Adrenal gland (tissue), 9 donors: ENCODE measurements at regions not wholly inside any gene's neighbourhood (a gene's known extent, or its start where the extent isn't known, plus 50 kb on each side); places are given as distances from the start of the nearest gene placed in this dataset.

Experiments used
- DNase-seq, 7 donors: peaks; one replicate each; pipeline ENCODE4 v3.0.0-alpha.2; 2019 to 2020
- H3K27ac ChIP-seq, 5 donors: fragments of 200-600 bp; sonication (generic) in 4 of 5; 1 replicate in 3 of 5; 2 replicates in 2 of 5; pipeline versions ENCODE4 v1.5.1 to v1.8.0; 2016 to 2020; ENCODE audit warnings: mild to moderate bottlenecking in 1 of 5
- H3K27me3 ChIP-seq: fragments of 200-600 bp; 2 replicates; pipeline ENCODE4 v1.8.0; 2021
- H3K36me3 ChIP-seq, 2 donors: fragments of 200-600 bp; replicated peaks in 1 of 2; 1 replicate in 1 of 2; 2 replicates in 1 of 2; pipeline versions ENCODE4 v1.5.1 to v1.8.0; 2018 to 2022
- H3K4me1 ChIP-seq, 2 donors: fragments of 200-600 bp; replicated peaks in 1 of 2; 1 replicate in 1 of 2; 2 replicates in 1 of 2; pipeline versions ENCODE4 v1.5.1 to v1.8.0; 2018 to 2021
- H3K4me3 ChIP-seq, 4 donors: fragments of 200-600 bp; sonication (generic) in 3 of 4; one replicate each; pipeline ENCODE4 v1.5.1; 2016 to 2018
- H3K9me3 ChIP-seq, 3 donors: fragments of 200-600 bp; sonication (generic) in 1 of 3; replicated peaks in 1 of 3; 1 replicate in 2 of 3; 2 replicates in 1 of 3; pipeline versions ENCODE4 v1.5.1 to v1.8.0; 2016 to 2021
- POLR2A ChIP-seq, 2 donors: fragments of 450-650 bp; IDR thresholded peaks; one replicate each; pipeline ENCODE4 v1.6.1; 2017; ENCODE audit warnings: antibody characterized with exemption in 2 of 2, mild to moderate bottlenecking in 2 of 2, moderate library complexity in 1 of 2
- WGBS, 4 donors: extraction: QIAGEN DNeasy Blood & Tissue Kit in 2 of 4; methylation state at CpG; one replicate each; pipeline versions ENCODE4 v1.1.5 to v1.1.7; 2013 to 2017; 5-methylcytosine and 5-hydroxymethylcytosine counted together
- intact Hi-C, 2 donors: fragments of 100-400 bp; cut with DNase I; formaldehyde crosslinking; loops; one replicate each; pipeline versions ENCODE4 v1.14.1 to v1.15.0; 2022 to 2023
- TF ChIP-seq, protein P1 (sequence below), 6 experiments: fragments of 450-650 bp in 4 of 6; fragments of 200-600 bp in 2 of 6; sonication (generic) in 1 of 6; IDR thresholded peaks; 1 replicate in 5 of 6; 2 replicates in 1 of 6; pipeline versions ENCODE4 v1.5.1 to v1.8.0; 2016 to 2021; ENCODE audit warnings: antibody characterized with exemption in 6 of 6, mild to moderate bottlenecking in 2 of 6, moderate library complexity in 1 of 6
- donor health status: healthy with polysubstance abuse.
- donor health status: Bipolar disorder and iron deficiency.
- donor health status: DM: yes; HTN: yes; CAD: no.
- donor health status: DM: no; HTN: no; CAD: no.
- donor health status: DM: no; HTN: no; CAD: no.

DNA sequence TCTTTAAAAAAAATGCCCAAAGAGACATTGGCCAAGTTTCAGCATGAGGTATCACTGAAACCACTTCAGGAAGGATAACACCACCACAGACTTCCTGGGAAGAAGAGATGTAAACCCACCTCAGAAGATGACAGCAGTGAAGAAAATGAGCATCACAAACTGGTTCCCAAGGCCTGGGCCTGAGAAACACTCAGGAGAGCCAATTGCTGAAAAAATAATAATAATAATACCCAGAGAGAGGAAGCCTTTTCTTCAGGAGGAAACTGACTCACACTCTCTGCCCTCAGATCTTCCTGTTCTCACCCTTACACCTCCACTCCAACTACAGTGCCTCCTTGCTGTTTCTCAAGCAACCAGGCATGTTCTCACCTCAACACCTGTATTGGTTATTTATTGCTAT is 68.1 kb upstream of the MAFB start:
- TF ChIP-seq, protein P1, sequence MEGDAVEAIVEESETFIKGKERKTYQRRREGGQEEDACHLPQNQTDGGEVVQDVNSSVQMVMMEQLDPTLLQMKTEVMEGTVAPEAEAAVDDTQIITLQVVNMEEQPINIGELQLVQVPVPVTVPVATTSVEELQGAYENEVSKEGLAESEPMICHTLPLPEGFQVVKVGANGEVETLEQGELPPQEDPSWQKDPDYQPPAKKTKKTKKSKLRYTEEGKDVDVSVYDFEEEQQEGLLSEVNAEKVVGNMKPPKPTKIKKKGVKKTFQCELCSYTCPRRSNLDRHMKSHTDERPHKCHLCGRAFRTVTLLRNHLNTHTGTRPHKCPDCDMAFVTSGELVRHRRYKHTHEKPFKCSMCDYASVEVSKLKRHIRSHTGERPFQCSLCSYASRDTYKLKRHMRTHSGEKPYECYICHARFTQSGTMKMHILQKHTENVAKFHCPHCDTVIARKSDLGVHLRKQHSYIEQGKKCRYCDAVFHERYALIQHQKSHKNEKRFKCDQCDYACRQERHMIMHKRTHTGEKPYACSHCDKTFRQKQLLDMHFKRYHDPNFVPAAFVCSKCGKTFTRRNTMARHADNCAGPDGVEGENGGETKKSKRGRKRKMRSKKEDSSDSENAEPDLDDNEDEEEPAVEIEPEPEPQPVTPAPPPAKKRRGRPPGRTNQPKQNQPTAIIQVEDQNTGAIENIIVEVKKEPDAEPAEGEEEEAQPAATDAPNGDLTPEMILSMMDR (IDR thresholded peaks at IDR 0.05) = no peak
- no peak for TF ChIP-seq POLR2A (IDR thresholded peaks at IDR 0.05)
- Histone ChIP-seq H3K4me3 (no peak overlapping the region), H3K27me3 (no peaks in the 10 kb centered on the region), H3K9me3 (no peaks in the 10 kb centered on the region), H3K36me3 (no peaks in the 10 kb centered on the region), H3K4me1 (no peaks in the 10 kb centered on the region), H3K27ac (no peak overlapping the region)
- intact Hi-C loops = no loop called here
- DNase-seq = no peak

DNA sequence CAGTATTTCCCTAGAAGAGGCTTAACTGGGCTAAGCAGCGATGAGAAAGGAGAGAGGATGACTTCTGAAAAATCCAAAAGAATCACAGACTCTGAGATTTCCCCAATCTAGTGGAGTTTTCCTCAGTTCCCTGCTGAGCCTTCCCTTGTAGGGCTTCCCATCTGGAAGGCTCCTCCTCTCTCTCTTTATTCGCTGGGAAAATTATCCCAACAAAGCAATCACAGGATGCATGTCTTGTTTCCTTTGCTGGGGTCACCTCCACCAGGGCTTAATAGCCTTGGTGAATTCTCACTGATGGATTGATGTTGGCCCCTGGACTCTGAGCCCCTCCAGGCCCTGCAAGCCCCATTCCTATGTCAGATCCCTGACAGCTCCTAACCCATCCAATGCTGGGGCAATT is 69.8 kb upstream of the MAFB start:
- Histone ChIP-seq H3K27me3 (no peaks in the 10 kb centered on the region), H3K36me3 (no peaks in the 10 kb centered on the region), H3K27ac (no peak overlapping the region), H3K4me3 (no peak overlapping the region), H3K9me3 (no peaks in the 10 kb centered on the region), H3K4me1 (no peaks in the 10 kb centered on the region)
- TF ChIP-seq, protein P1 (IDR thresholded peaks at IDR 0.05) = no peak
- no peak for TF ChIP-seq POLR2A (IDR thresholded peaks at IDR 0.05)
- intact Hi-C loops = no loop called here
- DNase-seq = no peak
- WGBS, 4 donors = 75 to 79% (median 77%) methylated on average over 2 of the region's 2 CpGs

DNA sequence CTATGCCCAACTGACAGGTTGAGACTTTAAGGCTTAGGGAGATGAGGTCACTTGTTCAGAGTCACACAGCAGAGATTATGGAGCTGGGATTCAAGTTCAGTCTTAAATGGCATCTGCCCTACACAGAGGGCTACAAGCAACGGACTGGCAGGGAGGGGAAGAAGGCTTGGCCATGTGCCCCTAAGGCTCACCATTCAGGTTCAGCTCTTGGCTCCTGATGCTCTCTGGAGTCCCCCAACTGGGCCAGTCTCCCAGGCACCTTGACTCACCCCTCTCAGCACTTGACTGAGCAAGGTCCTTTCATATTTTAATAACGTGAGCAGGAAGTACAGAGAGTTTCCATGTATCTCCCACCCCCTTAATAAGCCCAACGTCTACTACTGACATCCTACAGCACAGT is 71.4 kb upstream of the MAFB start:
- WGBS, 4 donors = 43 to 79% (median 52%) methylated on average over 2 to 3 of the region's 3 CpGs
- Histone ChIP-seq H3K4me1 (no peaks in the 10 kb centered on the region), H3K27me3 (no peaks in the 10 kb centered on the region), H3K27ac (no peak overlapping the region), H3K36me3 (no peaks in the 10 kb centered on the region), H3K4me3 (no peak overlapping the region), H3K9me3 (no peaks in the 10 kb centered on the region)
- intact Hi-C loops = no loop called here
- no peak for DNase-seq
- TF ChIP-seq, protein P1 (IDR thresholded peaks at IDR 0.05) = no peak
- no peak for TF ChIP-seq POLR2A (IDR thresholded peaks at IDR 0.05)

DNA sequence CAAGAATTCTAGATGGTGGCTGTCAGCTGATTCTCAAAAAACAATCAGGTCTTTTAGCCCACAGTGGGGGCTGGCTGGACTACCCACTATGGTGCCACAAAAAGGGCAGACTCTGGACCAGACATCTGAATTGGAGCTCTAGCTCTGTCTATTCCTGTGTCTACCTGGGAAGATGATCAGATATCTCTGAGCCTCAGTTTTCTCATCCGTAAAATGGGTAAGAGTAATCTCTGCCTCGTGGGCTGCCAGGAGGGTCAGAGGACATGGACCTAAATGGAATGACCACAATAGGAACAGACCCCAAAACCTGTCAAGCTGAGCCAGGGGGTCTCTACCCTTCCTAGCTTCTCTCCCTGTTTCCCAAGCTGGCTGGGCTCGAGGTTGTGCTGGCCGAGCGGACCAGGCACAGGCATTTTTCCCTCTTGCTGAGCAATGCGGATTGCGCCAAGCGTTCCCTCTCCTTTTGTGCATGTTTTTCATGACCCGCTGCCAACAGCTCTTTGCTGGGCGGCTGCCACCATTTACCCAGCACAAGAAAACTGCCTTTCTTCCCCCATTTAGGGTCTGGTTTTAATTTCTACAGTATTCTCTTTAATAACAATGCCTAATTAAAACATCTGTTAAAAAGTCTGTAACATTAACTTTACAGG is 74.7 kb upstream of the MAFB start:
- no peaks in the 10 kb centered on the region for H3K36me3 ChIP-seq
- DNase-seq = no peak
- no peak overlapping the region for H3K4me3 ChIP-seq
- 87 to 92% (median 90%) methylated on average over 10 of the region's 10 CpGs for WGBS, 4 donors
- intact Hi-C loops = no loop called here
- H3K27me3 ChIP-seq = no peaks in the 10 kb centered on the region
- H3K9me3 ChIP-seq = no peaks in the 10 kb centered on the region
- TF ChIP-seq POLR2A (IDR thresholded peaks at IDR 0.05) = no peak
- TF ChIP-seq, protein P1 (IDR thresholded peaks at IDR 0.05) = no peak
- no peak overlapping the region for H3K27ac ChIP-seq
- H3K4me1 ChIP-seq = no peaks in the 10 kb centered on the region
